Esophagus (tissue), 2 donors: ENCODE measurements at regions not wholly inside any gene's neighbourhood (a gene's known extent, or its start where the extent isn't known, plus 50 kb on each side); places are given as distances from the start of the nearest gene placed in this dataset.

Source experiments
- H3K27ac ChIP-seq, 2 donors: one replicate each; pipeline ENCODE4 v1.5.1; 2013; ENCODE audit warnings: low read depth in 2 of 2, mild to moderate bottlenecking in 2 of 2, inconsistent platforms in 1 of 2, low read length in 1 of 2, moderate library complexity in 1 of 2
- H3K27me3 ChIP-seq, 2 donors: one replicate each; pipeline ENCODE4 v1.6.1; 2013; ENCODE audit warnings: low read length in 2 of 2, control low read depth in 1 of 2, mild to moderate bottlenecking in 1 of 2; ENCODE audit not compliant: insufficient read depth in 2 of 2, control insufficient read depth in 1 of 2
- H3K36me3 ChIP-seq, 2 donors: one replicate each; pipeline ENCODE4 v1.6.1; 2013; ENCODE audit warnings: low read length in 1 of 2; ENCODE audit not compliant: control insufficient read depth in 2 of 2, insufficient read depth in 2 of 2
- H3K4me1 ChIP-seq, 2 donors: one replicate each; pipeline ENCODE4 v1.6.1; 2013; ENCODE audit warnings: low read length in 1 of 2; ENCODE audit not compliant: control insufficient read depth in 2 of 2, insufficient read depth in 2 of 2
- H3K4me3 ChIP-seq, 2 donors: one replicate each; pipeline ENCODE4 v1.5.1; 2013; ENCODE audit warnings: low read length in 2 of 2, mild to moderate bottlenecking in 2 of 2, low read depth in 1 of 2, moderate library complexity in 1 of 2
- H3K9me3 ChIP-seq, 2 donors: one replicate each; pipeline ENCODE4 v1.6.1; 2013; ENCODE audit warnings: mild to moderate bottlenecking in 2 of 2, low read depth in 1 of 2, low read length in 1 of 2, moderate library complexity in 1 of 2; ENCODE audit not compliant: control insufficient read depth in 2 of 2, insufficient read depth in 1 of 2
- WGBS, 2 donors: extraction: QIAGEN DNeasy Blood & Tissue Kit; methylation state at CpG; one replicate each; pipeline ENCODE4 v1.1.7; 2013; 5-methylcytosine and 5-hydroxymethylcytosine counted together
- donor health status: healthy with polysubstance abuse.
- donor health status: Bipolar disorder and iron deficiency.

DNA sequence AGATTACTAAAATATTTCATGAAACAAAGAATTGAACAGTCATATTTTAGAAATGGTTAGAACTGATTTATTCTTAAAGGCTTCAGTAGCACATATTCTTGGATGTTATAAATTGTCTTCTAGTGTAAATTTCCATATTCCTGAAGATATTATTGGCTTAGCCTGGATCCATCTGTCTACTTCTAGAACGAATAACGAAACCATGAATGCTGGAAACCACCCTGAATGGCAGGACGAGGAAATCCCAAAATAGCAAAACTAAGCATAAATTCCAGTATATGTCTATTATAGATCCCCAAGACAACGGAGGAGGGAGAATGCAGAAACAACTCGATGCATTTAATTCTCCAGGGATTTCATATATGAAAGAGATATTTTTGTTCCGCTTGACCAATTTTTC lies 2191.0 kb upstream of the ACO1 start:
- no peak overlapping the region for H3K27ac ChIP-seq
- H3K9me3 ChIP-seq = peaks cover 0 to 4% of the 10 kb centered on the region in 2 donors
- H3K27me3 ChIP-seq = no peaks in the 10 kb centered on the region
- no peaks in the 10 kb centered on the region for H3K36me3 ChIP-seq
- 73 to 77% methylated on average over 6 of the region's 6 CpGs for WGBS, 2 donors
- no peaks in the 10 kb centered on the region for H3K4me1 ChIP-seq
- H3K4me3 ChIP-seq = no peak overlapping the region

DNA sequence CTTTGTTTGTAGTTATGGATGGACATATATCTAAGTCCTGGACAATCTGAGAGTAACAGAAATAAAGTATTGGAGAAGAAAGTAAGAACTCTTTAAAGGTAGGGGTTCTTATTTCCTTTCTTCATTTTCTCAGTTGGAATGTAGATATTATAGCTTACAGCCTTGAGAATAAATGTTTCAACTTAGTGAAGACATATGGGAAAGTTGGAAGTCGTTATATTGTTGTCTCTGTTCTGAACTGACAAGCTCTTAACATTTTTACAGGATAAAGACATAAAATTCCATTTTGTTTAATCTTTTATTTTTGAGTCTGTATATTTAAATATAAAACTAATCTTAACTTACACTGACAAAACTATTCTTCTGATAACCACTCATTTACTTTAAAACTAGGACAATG lies 2187.5 kb upstream of the ACO1 start:
- peaks cover 3 to 8% of the 10 kb centered on the region in 2 donors for H3K9me3 ChIP-seq
- no peaks in the 10 kb centered on the region for H3K27me3 ChIP-seq
- no peaks in the 10 kb centered on the region for H3K36me3 ChIP-seq
- no peak overlapping the region for H3K4me3 ChIP-seq
- H3K4me1 ChIP-seq = no peaks in the 10 kb centered on the region
- no peak overlapping the region for H3K27ac ChIP-seq
- 55 to 61% methylated on average over 1 of the region's 1 CpG for WGBS, 2 donors

GRCh38 chr9:30197453-30197852 lies 2187.0 kb upstream of the ACO1 start:
- Histone ChIP-seq H3K4me3 (no peak overlapping the region), H3K4me1 (no peaks in the 10 kb centered on the region), H3K9me3 (peaks cover 3 to 8% of the 10 kb centered on the region in 2 donors), H3K27ac (no peak overlapping the region), H3K27me3 (no peaks in the 10 kb centered on the region), H3K36me3 (no peaks in the 10 kb centered on the region)

GRCh38 chr9:30197954-30198353 lies 2186.5 kb upstream of the ACO1 start:
- 73 to 76% methylated on average over 4 of the region's 4 CpGs for WGBS, 2 donors
- Histone ChIP-seq H3K27ac (no peak overlapping the region), H3K4me3 (no peak overlapping the region), H3K27me3 (no peaks in the 10 kb centered on the region), H3K36me3 (no peaks in the 10 kb centered on the region), H3K9me3 (peaks cover 3 to 8% of the 10 kb centered on the region in 2 donors), H3K4me1 (no peaks in the 10 kb centered on the region)

GRCh38 chr9:30198463-30199309 lies 2185.8 kb upstream of the ACO1 start:
- Histone ChIP-seq H3K27me3 (no peaks in the 10 kb centered on the region), H3K27ac (no peak overlapping the region), H3K9me3 (peaks cover 3 to 8% of the 10 kb centered on the region in 2 donors), H3K4me1 (no peaks in the 10 kb centered on the region), H3K36me3 (no peaks in the 10 kb centered on the region), H3K4me3 (no peak overlapping the region)
- WGBS, 2 donors = 85 to 87% methylated on average over 24 of the region's 24 CpGs

DNA sequence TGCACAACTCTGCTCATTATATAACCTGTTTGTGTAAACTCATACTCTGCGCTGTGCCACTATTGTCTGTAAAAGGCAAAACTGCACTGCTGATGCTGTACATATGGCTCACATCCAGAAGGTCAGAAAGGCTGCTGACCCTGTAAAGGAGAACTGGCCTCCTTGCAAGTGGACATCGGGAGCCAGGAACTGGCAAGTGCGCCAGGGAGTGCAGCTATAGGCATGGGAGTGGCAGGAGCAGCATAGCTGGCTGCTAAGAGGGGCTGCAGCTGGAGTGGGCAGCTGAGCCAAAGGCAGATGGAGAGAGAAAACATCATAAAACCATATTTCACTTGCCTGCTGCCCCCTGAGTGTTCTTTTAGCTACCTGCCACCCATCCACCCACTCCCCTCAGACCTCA lies 2183.4 kb upstream of the ACO1 start:
- no peak overlapping the region for H3K4me3 ChIP-seq
- no peaks in the 10 kb centered on the region for H3K27me3 ChIP-seq
- 85 to 86% methylated on average over 3 of the region's 3 CpGs for WGBS, 2 donors
- no peaks in the 10 kb centered on the region for H3K36me3 ChIP-seq
- H3K9me3 ChIP-seq = peaks cover 3 to 8% of the 10 kb centered on the region in 2 donors
- no peaks in the 10 kb centered on the region for H3K4me1 ChIP-seq
- no peak overlapping the region for H3K27ac ChIP-seq

DNA sequence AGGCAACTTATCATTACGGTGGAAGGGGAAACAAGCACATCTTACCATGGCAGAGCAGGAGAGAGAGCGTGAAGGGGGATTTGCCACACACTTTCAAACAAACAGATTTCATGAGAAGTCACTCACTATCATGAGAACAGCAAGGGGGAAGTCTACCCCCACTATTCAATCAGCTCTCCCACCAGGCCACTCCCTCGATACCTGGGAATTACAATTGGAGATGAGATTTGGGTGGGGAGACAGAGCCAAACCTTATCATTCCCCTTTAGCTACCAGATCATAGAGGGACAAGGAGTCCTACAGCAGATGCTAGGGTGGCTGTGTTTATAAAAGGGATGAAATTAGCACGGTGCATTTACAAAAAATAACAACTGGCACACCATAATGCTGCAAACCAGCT lies 2149.4 kb upstream of the ACO1 start:
- WGBS, 2 donors = 62 to 65% methylated on average over 4 of the region's 4 CpGs
- H3K27me3 ChIP-seq = no peaks in the 10 kb centered on the region
- H3K36me3 ChIP-seq = no peaks in the 10 kb centered on the region
- no peak overlapping the region for H3K4me3 ChIP-seq
- H3K4me1 ChIP-seq = no peaks in the 10 kb centered on the region
- H3K27ac ChIP-seq = no peak overlapping the region
- H3K9me3 ChIP-seq = no peaks in the 10 kb centered on the region

DNA sequence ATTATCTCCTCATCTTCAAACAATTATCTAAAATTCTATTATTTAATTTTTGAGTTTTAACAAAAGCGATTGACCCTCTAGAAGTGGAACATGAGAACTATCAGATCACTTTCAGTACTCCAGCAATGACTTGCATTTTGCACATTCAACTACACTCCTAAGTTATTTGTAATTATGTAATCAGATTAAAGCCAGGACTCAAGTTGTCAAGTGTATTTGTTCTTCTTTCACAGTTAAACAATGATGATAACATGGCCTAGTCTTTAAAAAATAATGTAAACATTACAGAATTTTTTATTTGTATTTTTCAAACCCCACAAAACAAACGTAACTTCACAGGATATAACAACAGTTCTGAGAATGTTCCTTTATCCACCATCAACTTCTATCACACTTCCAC lies 2148.9 kb upstream of the ACO1 start:
- Histone ChIP-seq H3K9me3 (no peaks in the 10 kb centered on the region), H3K27me3 (no peaks in the 10 kb centered on the region), H3K4me3 (no peak overlapping the region), H3K27ac (no peak overlapping the region), H3K36me3 (no peaks in the 10 kb centered on the region), H3K4me1 (no peaks in the 10 kb centered on the region)
- WGBS, 2 donors = 61 to 64% methylated on average over 2 of the region's 2 CpGs

DNA sequence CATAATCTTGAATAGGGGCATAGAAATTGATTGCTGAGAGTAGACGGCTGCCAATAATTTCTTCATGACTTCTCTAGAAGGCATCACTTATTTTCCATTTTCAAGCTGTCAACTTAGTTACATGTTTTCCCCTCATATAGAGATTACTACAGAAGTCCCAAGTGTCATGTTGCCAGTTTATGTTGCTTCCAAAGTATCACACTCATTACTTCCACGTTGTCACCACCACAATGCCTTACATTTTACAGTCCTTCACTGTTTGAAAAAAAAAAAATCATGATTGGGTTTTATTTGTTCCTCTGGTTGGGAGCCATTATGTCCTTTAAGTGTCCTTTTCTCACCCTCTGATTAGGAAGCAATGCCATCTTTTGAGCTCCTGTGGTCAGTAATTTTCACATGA lies 2144.6 kb upstream of the ACO1 start:
- H3K27ac ChIP-seq = no peak overlapping the region
- no peaks in the 10 kb centered on the region for H3K27me3 ChIP-seq
- 46 to 48% methylated on average over 2 of the region's 2 CpGs for WGBS, 2 donors
- H3K4me1 ChIP-seq = no peaks in the 10 kb centered on the region
- no peaks in the 10 kb centered on the region for H3K9me3 ChIP-seq
- no peak overlapping the region for H3K4me3 ChIP-seq
- no peaks in the 10 kb centered on the region for H3K36me3 ChIP-seq

DNA sequence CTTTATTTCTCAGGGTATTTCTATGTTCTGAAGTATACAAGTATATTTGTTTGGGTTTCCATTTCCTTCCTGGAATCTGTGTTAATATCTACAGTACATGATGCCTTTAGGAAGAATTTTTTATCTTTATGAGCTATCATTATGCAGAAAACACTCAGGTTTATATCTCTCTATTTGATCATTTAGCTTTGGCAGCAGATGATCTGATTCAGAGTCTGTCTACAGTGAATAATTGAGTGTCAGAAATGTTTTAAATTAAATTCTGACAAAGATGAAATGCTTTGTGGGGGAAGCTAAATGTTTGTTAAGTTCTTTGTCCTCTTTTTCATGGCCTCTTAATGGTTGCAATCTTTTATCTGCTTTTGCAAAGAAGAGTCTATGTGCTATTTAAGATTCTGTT lies 2141.0 kb upstream of the ACO1 start:
- Histone ChIP-seq H3K36me3 (no peaks in the 10 kb centered on the region), H3K4me3 (no peak overlapping the region), H3K4me1 (no peaks in the 10 kb centered on the region), H3K9me3 (no peaks in the 10 kb centered on the region), H3K27me3 (no peaks in the 10 kb centered on the region), H3K27ac (no peak overlapping the region)
